K562 (cell line): ENCODE measurements at regions not wholly inside any gene's neighbourhood (a gene's known extent, or its start where the extent isn't known, plus 50 kb on each side); places are given as distances from the start of the nearest gene placed in this dataset.

Source experiments
- ATAC-seq: fragments of 200-7000 bp; cut with Tn5 transposase; 3 replicates; pipeline ENCODE4 v1.9.1; 2020; ENCODE audit warnings: moderate library complexity
- BruUV-seq: library from RNA; stranded (reverse); fragments of 400-500 nt; replicated peaks from 2 replicates; lab custom pipeline; 2021; lab: Mats Ljungman, UMichigan
- CTCF ChIA-PET: fragments of 300-600 bp; formaldehyde crosslinking; extraction: SDS; loops from one replicate; lab custom pipeline; 2021; ENCODE audit warnings: low intra/inter-chr PET ratio; lab: Yijun Ruan, JAX
- POLR2A ChIA-PET: fragments of 300-600, 350-650 bp; sonication (Branson Sonifier 250); formaldehyde crosslinking; extraction: SDS; loops from one replicate; lab custom pipeline; 2021; ENCODE audit warnings: antibody characterized with exemption, inconsistent platforms; lab: Yijun Ruan, JAX
- DNase-seq, 4 experiments: peaks; one replicate each; pipeline versions ENCODE4 v3.0.0 to v3.0.0-alpha.2; 2011 to 2018; ENCODE audit warnings: low spot score in 3 of 4, mixed read lengths in 3 of 4; ENCODE audit errors: extremely low read depth in 1 of 4
- FAIRE-seq: peaks from 2 replicates; lab custom pipeline; 2011; peaks lifted over from hg19 to GRCh38; lab: Jason Lieb, UNC
- H2AFZ ChIP-seq: 2 replicates; pipeline ENCODE4 v1.6.0; 2011; ENCODE audit warnings: low read depth, low read length, control low read depth, inconsistent platforms
- H3K27ac ChIP-seq: fragments of 200-600 bp; 3 replicates; pipeline ENCODE4 v1.8.0; 2011; ENCODE audit warnings: low read depth, mild to moderate bottlenecking, control low read depth, inconsistent platforms, low read length, moderate library complexity, mixed read lengths; ENCODE audit errors: extremely low read depth
- H3K27me3 ChIP-seq, 2 experiments: fragments of 300-600 bp in 1 of 2; 2 replicates in 1 of 2; 3 replicates in 1 of 2; pipeline versions ENCODE4 v1.6.0 to v1.8.0; 2011; ENCODE audit warnings: inconsistent platforms in 2 of 2, low read length in 2 of 2, mild to moderate bottlenecking in 1 of 2, mixed read lengths in 1 of 2, moderate library complexity in 1 of 2; ENCODE audit not compliant: control insufficient read depth in 2 of 2, insufficient read depth in 2 of 2
- H3K36me3 ChIP-seq: fragments of 300-600 bp; 3 replicates; pipeline ENCODE4 v1.8.0; 2011; ENCODE audit warnings: mild to moderate bottlenecking, low read length, inconsistent platforms; ENCODE audit not compliant: control insufficient read depth, insufficient read depth
- H3K4me1 ChIP-seq, 2 experiments: fragments of 200-600 bp in 1 of 2; replicated peaks in 1 of 2; 2 replicates in 1 of 2; 3 replicates in 1 of 2; pipeline versions ENCODE4 v1.5.1 to v1.8.0; 2011; ENCODE audit warnings: inconsistent platforms in 2 of 2, low read length in 2 of 2, mild to moderate bottlenecking in 1 of 2, mixed read lengths in 1 of 2, moderate library complexity in 1 of 2; ENCODE audit not compliant: control insufficient read depth in 2 of 2, insufficient read depth in 2 of 2
- H3K4me2 ChIP-seq: 2 replicates; pipeline ENCODE4 v1.6.1; 2011; ENCODE audit warnings: low read length, control low read depth, inconsistent platforms, mixed read lengths; ENCODE audit not compliant: insufficient read depth
- H3K4me3 ChIP-seq: fragments of 200-600 bp; sonication (generic), shearing (Covaris generic); 2 replicates; pipeline ENCODE4 v1.5.1; 2016; ENCODE audit warnings: control low read depth, inconsistent platforms
- H3K79me2 ChIP-seq: fragments of 200-600 bp; 3 replicates; pipeline ENCODE4 v1.8.0; 2011; ENCODE audit warnings: low read length, inconsistent platforms; ENCODE audit not compliant: control insufficient read depth, insufficient read depth
- H3K9ac ChIP-seq, 2 experiments: 2 replicates each; pipeline versions ENCODE4 v1.6.0 to v1.6.1; 2011; ENCODE audit warnings: low read depth in 2 of 2, low read length in 2 of 2, control low read depth in 1 of 2, inconsistent platforms in 1 of 2, mild to moderate bottlenecking in 1 of 2, mixed read lengths in 1 of 2; ENCODE audit not compliant: insufficient read depth in 1 of 2
- H3K9me1 ChIP-seq: one replicate; pipeline ENCODE4 v1.6.0; 2011; ENCODE audit warnings: inconsistent platforms, mild to moderate bottlenecking, low read length, moderate library complexity; ENCODE audit not compliant: control insufficient read depth, insufficient read depth
- H3K9me3 ChIP-seq: replicated peaks from 2 replicates; pipeline ENCODE4 v1.5.1; 2011; ENCODE audit warnings: low read depth, low read length, inconsistent platforms; ENCODE audit not compliant: control insufficient read depth, insufficient read depth
- H4K20me1 ChIP-seq: replicated peaks from 2 replicates; pipeline ENCODE4 v1.6.1; 2011; ENCODE audit warnings: low read length, inconsistent platforms, mixed read lengths; ENCODE audit not compliant: control insufficient read depth, insufficient read depth
- BACH1 ChIP-seq: fragments of 200-800 bp; sonication (Bioruptor generic); IDR thresholded peaks from 2 replicates; pipeline ENCODE4 v1.6.1; 2016; ENCODE audit warnings: missing genetic modification characterization, missing compliant biosample characterization
- CHD4 ChIP-seq: fragments of 200-600 bp; sonication (generic); IDR thresholded peaks from 3 replicates; pipeline ENCODE4 v1.6.1; 2012; ENCODE audit warnings: low read depth, mild to moderate bottlenecking, mixed read lengths, low read length, inconsistent platforms; ENCODE audit not compliant: insufficient read depth, insufficient replicate concordance, poor library complexity, severe bottlenecking
- FOXK2 ChIP-seq, 2 experiments: fragments of 450-650 bp; IDR thresholded peaks in 1 of 2; conservative IDR thresholded peaks in 1 of 2; 2 replicates each; pipeline ENCODE4 v1.6.1; 2016; ENCODE audit warnings: low read depth in 2 of 2, mild to moderate bottlenecking in 1 of 2
- GABPA ChIP-seq: fragments of 200-800 bp; sonication (Bioruptor generic); conservative IDR thresholded peaks from 2 replicates; pipeline ENCODE4 v1.6.1; 2016; ENCODE audit warnings: low read depth, missing genetic modification characterization, missing compliant biosample characterization
- KLF16 ChIP-seq: IDR thresholded peaks from 2 replicates; pipeline ENCODE4 v1.6.1; 2016; ENCODE audit warnings: antibody characterized with exemption
- XRCC5 ChIP-seq: fragments of 200-400 bp; formaldehyde crosslinking; IDR thresholded peaks from 2 replicates; pipeline ENCODE4 v1.6.1; 2017; ENCODE audit warnings: low read depth, mild to moderate bottlenecking, low read length
- ZNF23 ChIP-seq: fragments of 250-450 bp; sonication (Bioruptor Pico); IDR thresholded peaks from 2 replicates; pipeline ENCODE4 v1.4.0; 2020; ENCODE audit warnings: mild to moderate bottlenecking
- ZNF239 ChIP-seq: fragments of 250-450 bp; sonication (Bioruptor Pico); IDR thresholded peaks from 2 replicates; pipeline ENCODE4 v1.4.0; 2020; ENCODE audit warnings: mild to moderate bottlenecking
- ZNF785 ChIP-seq: fragments of 250-450 bp; sonication (Bioruptor Pico); IDR thresholded peaks from 2 replicates; pipeline ENCODE4 v1.4.0; 2020; ENCODE audit warnings: mild to moderate bottlenecking
- WGBS: fragments of 100-300 bp; shearing (Covaris generic); methylation state at CpG from one replicate; pipeline ENCODE4 v1.1.6; 2016; ENCODE audit warnings: low coverage, mixed read lengths; ENCODE audit not compliant: insufficient coverage; ENCODE audit errors: missing lambda C conversion rate; 5-methylcytosine and 5-hydroxymethylcytosine counted together
- in situ Hi-C: fragments of 300-500 bp; cut with MboI; formaldehyde crosslinking; loops from 4 replicates; pipeline ENCODE4 v1.15.0; 2018; ENCODE audit warnings: inconsistent platforms, mixed read lengths
- intact Hi-C: fragments of 100-400 bp; cut with micrococcal nuclease; formaldehyde crosslinking; loops from 2 replicates; pipeline ENCODE4 v1.14.2; 2022
- TF ChIP-seq, protein P1 (sequence below): conservative IDR thresholded peaks from 2 replicates; pipeline ENCODE4 v1.6.1; 2011; ENCODE audit warnings: low read depth, mild to moderate bottlenecking, low read length; ENCODE audit not compliant: control insufficient read depth
- TF ChIP-seq, protein P2 (sequence below): fragments of 250-450 bp; sonication (Bioruptor Pico); IDR thresholded peaks from 2 replicates; pipeline ENCODE4 v1.8.0; 2021; ENCODE audit warnings: moderate library complexity, mild to moderate bottlenecking, inconsistent platforms
- TF ChIP-seq, protein P3 (sequence below): IDR thresholded peaks from 2 replicates; pipeline ENCODE4 v1.6.1; 2014; ENCODE audit warnings: antibody characterized with exemption
- TF ChIP-seq, protein P4 (sequence below): fragments of 250-450 bp; sonication (Bioruptor Pico); IDR thresholded peaks from 2 replicates; pipeline ENCODE4 v1.9.0; 2021; ENCODE audit warnings: mild to moderate bottlenecking, inconsistent platforms
- TF ChIP-seq, protein P5 (sequence below): sonication (generic); formaldehyde crosslinking; IDR thresholded peaks from 2 replicates; pipeline ENCODE4 v1.8.0; 2023; ENCODE audit warnings: mild to moderate bottlenecking, missing genetic modification reagents

DNA sequence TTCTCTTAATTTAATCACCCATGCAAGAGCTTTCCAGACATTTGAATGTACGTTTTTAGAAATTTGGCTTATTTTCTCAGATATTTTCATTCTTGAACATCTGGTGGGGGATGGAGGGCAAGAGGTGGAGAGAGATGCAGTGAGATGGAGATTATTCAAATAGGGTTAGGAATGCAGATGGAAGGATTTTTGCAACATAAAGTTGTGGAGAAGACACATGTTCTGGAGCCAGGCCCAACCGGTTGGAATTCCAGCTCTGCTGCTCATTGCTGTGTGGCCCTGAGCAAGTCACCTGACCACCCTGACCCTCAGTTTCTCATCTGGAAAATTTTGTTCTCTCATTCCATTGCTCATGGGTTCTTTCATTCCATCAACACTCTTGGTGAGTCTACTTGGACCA, 66.9 kb downstream of the IRX3 start:
- in situ Hi-C loops (no loop called here), intact Hi-C loops (no loop called here)
- no peak overlapping the region for H3K27ac ChIP-seq
- no peaks in the 10 kb centered on the region for H3K9me3 ChIP-seq
- BruUV-seq: no TSS peak
- no peaks in the 10 kb centered on the region for H4K20me1 ChIP-seq
- FAIRE-seq (no peak), ATAC-seq (no peak), DNase-seq (no peak)
- POLR2A ChIA-PET: no interaction called here
- no peaks in the 10 kb centered on the region for H3K9me1 ChIP-seq
- H3K27me3 ChIP-seq: peaks cover 0 to 8% of the 10 kb centered on the region in 2 experiments; a peak in 2 of 5 replicates
- no peak overlapping the region for H3K4me2 ChIP-seq
- 0% methylated on average over 2 of the region's 2 CpGs for WGBS
- no peak overlapping the region for H3K4me3 ChIP-seq
- H3K9ac ChIP-seq: no peak overlapping the region
- H2AFZ ChIP-seq: no peak overlapping the region
- no peaks in the 10 kb centered on the region for H3K36me3 ChIP-seq
- no peaks in the 10 kb centered on the region for H3K79me2 ChIP-seq
- CTCF ChIA-PET: no interaction called here
- no peaks in the 10 kb centered on the region for H3K4me1 ChIP-seq
- TF ChIP-seq, protein P1, sequence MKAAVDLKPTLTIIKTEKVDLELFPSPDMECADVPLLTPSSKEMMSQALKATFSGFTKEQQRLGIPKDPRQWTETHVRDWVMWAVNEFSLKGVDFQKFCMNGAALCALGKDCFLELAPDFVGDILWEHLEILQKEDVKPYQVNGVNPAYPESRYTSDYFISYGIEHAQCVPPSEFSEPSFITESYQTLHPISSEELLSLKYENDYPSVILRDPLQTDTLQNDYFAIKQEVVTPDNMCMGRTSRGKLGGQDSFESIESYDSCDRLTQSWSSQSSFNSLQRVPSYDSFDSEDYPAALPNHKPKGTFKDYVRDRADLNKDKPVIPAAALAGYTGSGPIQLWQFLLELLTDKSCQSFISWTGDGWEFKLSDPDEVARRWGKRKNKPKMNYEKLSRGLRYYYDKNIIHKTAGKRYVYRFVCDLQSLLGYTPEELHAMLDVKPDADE: no peak
- TF ChIP-seq ZNF23 (CRISPR knock-in tag) (no peak), FOXK2 (conservative IDR thresholded peaks at IDR 0.05 in 1 of 2, IDR thresholded peaks at IDR 0.05 in 1 of 2; ENCODE audit: low read depth in 2 of 2) (no peak), ZNF239 (CRISPR knock-in tag) (no peak), GABPA (tag) (no peak), CHD4 (no peak), ZNF785 (CRISPR knock-in tag) (no peak), KLF16 (no peak), XRCC5 (no peak), BACH1 (tag) (no peak)
- TF ChIP-seq, protein P2, sequence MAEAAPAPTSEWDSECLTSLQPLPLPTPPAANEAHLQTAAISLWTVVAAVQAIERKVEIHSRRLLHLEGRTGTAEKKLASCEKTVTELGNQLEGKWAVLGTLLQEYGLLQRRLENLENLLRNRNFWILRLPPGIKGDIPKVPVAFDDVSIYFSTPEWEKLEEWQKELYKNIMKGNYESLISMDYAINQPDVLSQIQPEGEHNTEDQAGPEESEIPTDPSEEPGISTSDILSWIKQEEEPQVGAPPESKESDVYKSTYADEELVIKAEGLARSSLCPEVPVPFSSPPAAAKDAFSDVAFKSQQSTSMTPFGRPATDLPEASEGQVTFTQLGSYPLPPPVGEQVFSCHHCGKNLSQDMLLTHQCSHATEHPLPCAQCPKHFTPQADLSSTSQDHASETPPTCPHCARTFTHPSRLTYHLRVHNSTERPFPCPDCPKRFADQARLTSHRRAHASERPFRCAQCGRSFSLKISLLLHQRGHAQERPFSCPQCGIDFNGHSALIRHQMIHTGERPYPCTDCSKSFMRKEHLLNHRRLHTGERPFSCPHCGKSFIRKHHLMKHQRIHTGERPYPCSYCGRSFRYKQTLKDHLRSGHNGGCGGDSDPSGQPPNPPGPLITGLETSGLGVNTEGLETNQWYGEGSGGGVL (CRISPR knock-in tag): no peak
- TF ChIP-seq, protein P3, sequence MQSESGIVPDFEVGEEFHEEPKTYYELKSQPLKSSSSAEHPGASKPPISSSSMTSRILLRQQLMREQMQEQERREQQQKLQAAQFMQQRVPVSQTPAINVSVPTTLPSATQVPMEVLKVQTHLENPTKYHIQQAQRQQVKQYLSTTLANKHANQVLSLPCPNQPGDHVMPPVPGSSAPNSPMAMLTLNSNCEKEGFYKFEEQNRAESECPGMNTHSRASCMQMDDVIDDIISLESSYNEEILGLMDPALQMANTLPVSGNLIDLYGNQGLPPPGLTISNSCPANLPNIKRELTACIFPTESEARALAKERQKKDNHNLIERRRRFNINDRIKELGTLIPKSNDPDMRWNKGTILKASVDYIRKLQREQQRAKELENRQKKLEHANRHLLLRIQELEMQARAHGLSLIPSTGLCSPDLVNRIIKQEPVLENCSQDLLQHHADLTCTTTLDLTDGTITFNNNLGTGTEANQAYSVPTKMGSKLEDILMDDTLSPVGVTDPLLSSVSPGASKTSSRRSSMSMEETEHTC: no peak
- TF ChIP-seq, protein P4, sequence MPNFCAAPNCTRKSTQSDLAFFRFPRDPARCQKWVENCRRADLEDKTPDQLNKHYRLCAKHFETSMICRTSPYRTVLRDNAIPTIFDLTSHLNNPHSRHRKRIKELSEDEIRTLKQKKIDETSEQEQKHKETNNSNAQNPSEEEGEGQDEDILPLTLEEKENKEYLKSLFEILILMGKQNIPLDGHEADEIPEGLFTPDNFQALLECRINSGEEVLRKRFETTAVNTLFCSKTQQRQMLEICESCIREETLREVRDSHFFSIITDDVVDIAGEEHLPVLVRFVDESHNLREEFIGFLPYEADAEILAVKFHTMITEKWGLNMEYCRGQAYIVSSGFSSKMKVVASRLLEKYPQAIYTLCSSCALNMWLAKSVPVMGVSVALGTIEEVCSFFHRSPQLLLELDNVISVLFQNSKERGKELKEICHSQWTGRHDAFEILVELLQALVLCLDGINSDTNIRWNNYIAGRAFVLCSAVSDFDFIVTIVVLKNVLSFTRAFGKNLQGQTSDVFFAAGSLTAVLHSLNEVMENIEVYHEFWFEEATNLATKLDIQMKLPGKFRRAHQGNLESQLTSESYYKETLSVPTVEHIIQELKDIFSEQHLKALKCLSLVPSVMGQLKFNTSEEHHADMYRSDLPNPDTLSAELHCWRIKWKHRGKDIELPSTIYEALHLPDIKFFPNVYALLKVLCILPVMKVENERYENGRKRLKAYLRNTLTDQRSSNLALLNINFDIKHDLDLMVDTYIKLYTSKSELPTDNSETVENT (CRISPR knock-in tag): no peak
- TF ChIP-seq, protein P5, sequence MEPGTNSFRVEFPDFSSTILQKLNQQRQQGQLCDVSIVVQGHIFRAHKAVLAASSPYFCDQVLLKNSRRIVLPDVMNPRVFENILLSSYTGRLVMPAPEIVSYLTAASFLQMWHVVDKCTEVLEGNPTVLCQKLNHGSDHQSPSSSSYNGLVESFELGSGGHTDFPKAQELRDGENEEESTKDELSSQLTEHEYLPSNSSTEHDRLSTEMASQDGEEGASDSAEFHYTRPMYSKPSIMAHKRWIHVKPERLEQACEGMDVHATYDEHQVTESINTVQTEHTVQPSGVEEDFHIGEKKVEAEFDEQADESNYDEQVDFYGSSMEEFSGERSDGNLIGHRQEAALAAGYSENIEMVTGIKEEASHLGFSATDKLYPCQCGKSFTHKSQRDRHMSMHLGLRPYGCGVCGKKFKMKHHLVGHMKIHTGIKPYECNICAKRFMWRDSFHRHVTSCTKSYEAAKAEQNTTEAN (CRISPR knock-in tag): no peak
